DND-41 (cell line): ENCODE measurements at regions not wholly inside any gene's neighbourhood (a gene's known extent, or its start where the extent isn't known, plus 50 kb on each side); places are given as distances from the start of the nearest gene placed in this dataset.

ENCODE experiments used
- ATAC-seq: fragments of 200-7000 bp; cut with Tn5 transposase; 3 replicates; pipeline ENCODE4 v1.9.1; 2021; ENCODE audit warnings: low read depth; ENCODE audit not compliant: insufficient read depth
- DNase-seq: peaks from one replicate; pipeline ENCODE4 v3.0.0-alpha.2; 2020
- H2AFZ ChIP-seq: 2 replicates; pipeline ENCODE4 v1.6.0; 2012; ENCODE audit warnings: low read depth, low read length
- H3K27ac ChIP-seq: 2 replicates; pipeline ENCODE4 v1.5.1; 2012; ENCODE audit warnings: low read length, inconsistent platforms
- H3K27me3 ChIP-seq: fragments of 200-600 bp; sonication (generic); 2 replicates; pipeline ENCODE4 v1.6.0; 2012; ENCODE audit warnings: low read length, mild to moderate bottlenecking, inconsistent platforms; ENCODE audit not compliant: insufficient read depth, poor library complexity
- H3K36me3 ChIP-seq: 2 replicates; pipeline ENCODE4 v1.5.1; 2012; ENCODE audit warnings: low read length, inconsistent platforms; ENCODE audit not compliant: insufficient read depth
- H3K4me1 ChIP-seq: 2 replicates; pipeline ENCODE4 v1.5.1; 2012; ENCODE audit warnings: mild to moderate bottlenecking, low read length; ENCODE audit not compliant: insufficient read depth
- H3K4me2 ChIP-seq: 2 replicates; pipeline ENCODE4 v1.6.0; 2012; ENCODE audit warnings: mild to moderate bottlenecking, moderate library complexity, low read length, inconsistent platforms; ENCODE audit not compliant: insufficient read depth
- H3K4me3 ChIP-seq, 2 experiments: fragments of 200-600 bp in 1 of 2; shearing (Covaris generic) in 1 of 2; 2 replicates each; pipeline ENCODE4 v1.5.1; 2012 to 2016; ENCODE audit warnings: inconsistent platforms in 2 of 2, low read length in 2 of 2, mild to moderate bottlenecking in 2 of 2, low read depth in 1 of 2, moderate library complexity in 1 of 2
- H3K79me2 ChIP-seq: 2 replicates; pipeline ENCODE4 v1.6.0; 2012; ENCODE audit warnings: low read length, inconsistent platforms; ENCODE audit not compliant: insufficient read depth
- H3K9ac ChIP-seq: 2 replicates; pipeline ENCODE4 v1.6.0; 2012; ENCODE audit warnings: low read depth, mild to moderate bottlenecking, inconsistent platforms, low read length, moderate library complexity
- H3K9me3 ChIP-seq: 2 replicates; pipeline ENCODE4 v1.5.1; 2012; ENCODE audit warnings: low read length, moderate library complexity, mild to moderate bottlenecking, inconsistent platforms; ENCODE audit not compliant: insufficient read depth, severe bottlenecking
- H4K20me1 ChIP-seq: 2 replicates; pipeline ENCODE4 v1.6.0; 2012; ENCODE audit warnings: low read length; ENCODE audit not compliant: insufficient read depth
- CTCF ChIP-seq: IDR thresholded peaks from 2 replicates; pipeline ENCODE4 v1.5.1; 2012; ENCODE audit warnings: borderline replicate concordance, low read length, moderate library complexity, mild to moderate bottlenecking; ENCODE audit not compliant: poor library complexity, severe bottlenecking; ENCODE audit errors: extremely low read depth
- EZH2 ChIP-seq: IDR thresholded peaks from 3 replicates; pipeline ENCODE4 v1.6.1; 2012; ENCODE audit warnings: borderline replicate concordance, low read depth, mild to moderate bottlenecking, moderate library complexity, low read length, inconsistent platforms; ENCODE audit not compliant: severe bottlenecking

DNA sequence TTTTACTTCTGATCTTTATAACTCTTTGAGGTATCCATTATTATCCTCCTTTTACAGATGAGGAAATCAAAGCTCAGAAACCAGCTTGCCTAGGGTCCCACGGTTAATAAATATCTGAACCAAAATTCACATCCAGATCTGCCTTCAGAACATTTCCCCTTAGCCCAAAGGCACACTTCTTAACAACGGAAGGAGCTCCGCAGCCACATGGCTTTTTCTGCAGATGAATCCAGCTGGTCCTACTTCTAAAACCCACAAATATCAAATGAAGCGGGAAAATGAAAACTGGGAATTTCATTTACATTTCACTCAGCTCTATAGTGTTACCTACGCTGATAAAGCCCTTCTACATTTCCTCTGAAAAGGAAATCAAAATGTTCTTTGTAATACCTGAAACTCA lies 357.0 kb upstream of the ID2 start:
- Histone ChIP-seq H3K4me1 (peaks cover 25% of the 10 kb centered on the region), H2AFZ (0 out of 2 replicates have a peak overlapping the region, but pooled peaks have one; percentile 50), H3K79me2 (no peaks in the 10 kb centered on the region), H3K9me3 (no peaks in the 10 kb centered on the region), H3K4me3 (peak overlapping the region in 1 of 2 experiments; percentile 37; a peak in 1 of 4 replicates), H3K36me3 (no peaks in the 10 kb centered on the region), H3K4me2 (peak overlapping the region; percentile 59), H3K27ac (peak overlapping the region; percentile 67), H4K20me1 (no peaks in the 10 kb centered on the region), H3K9ac (peak overlapping the region; percentile 19; the same call in 1 of the 2 replicates), H3K27me3 (no peaks in the 10 kb centered on the region)
- no peak for ATAC-seq
- no peak for DNase-seq
- no peak for TF ChIP-seq EZH2
- TF ChIP-seq CTCF = no peak

DNA sequence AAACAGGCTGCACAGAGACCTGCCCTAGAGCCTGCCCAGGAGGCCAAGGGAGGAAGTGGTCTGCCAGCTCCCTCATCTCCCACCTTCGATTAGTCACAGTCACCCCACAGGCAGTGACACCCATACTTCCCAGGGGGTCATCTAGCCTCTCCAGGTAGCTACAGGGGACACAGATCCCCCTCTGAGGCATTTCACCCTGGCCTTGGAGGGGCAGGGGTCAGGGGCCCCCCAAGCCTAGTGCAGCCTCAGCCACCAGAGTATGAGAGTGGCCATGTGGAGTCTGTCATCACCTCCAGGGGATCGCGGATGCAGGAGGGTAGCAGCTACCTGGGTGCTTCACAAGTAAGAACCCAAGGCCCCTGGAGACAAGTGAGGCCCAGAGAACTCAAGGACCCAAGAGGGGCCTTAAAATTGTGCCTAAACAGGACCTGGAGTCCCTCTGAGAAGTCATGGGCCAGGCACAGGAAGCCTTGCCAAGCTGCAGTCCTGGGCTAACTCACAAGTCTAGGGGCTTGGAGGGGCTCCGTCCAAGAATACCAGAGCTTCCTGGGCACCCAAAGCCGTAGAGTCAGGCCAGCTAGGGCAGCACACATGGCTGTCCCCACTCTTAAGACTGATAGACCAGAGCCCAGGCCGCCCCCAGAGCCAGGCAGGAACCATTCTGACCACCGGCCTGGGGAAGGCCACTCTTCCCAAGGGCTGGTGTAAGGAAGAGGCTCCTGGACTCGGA lies 354.3 kb upstream of the ID2 start:
- DNase-seq (no peak), ATAC-seq (no peak)
- H4K20me1 ChIP-seq = no peaks in the 10 kb centered on the region
- H3K36me3 ChIP-seq = no peaks in the 10 kb centered on the region
- peaks cover 25% of the 10 kb centered on the region for H3K4me1 ChIP-seq
- no peak overlapping the region for H3K9ac ChIP-seq
- H3K79me2 ChIP-seq = no peaks in the 10 kb centered on the region
- no peak for TF ChIP-seq CTCF
- TF ChIP-seq EZH2 = no peak
- H3K4me2 ChIP-seq = no peak overlapping the region
- no peaks in the 10 kb centered on the region for H3K27me3 ChIP-seq
- H3K27ac ChIP-seq = no peak overlapping the region
- no peak overlapping the region for H3K4me3 ChIP-seq
- no peaks in the 10 kb centered on the region for H3K9me3 ChIP-seq
- no peak overlapping the region for H2AFZ ChIP-seq

GRCh38 chr2:8328217-8328616 lies 353.6 kb upstream of the ID2 start:
- no peak for DNase-seq

More at GRCh38 chr2:8328217-8328616, 353.6 kb upstream of the ID2 start:
- Histone ChIP-seq H3K9me3 (no peaks in the 10 kb centered on the region), H3K27me3 (no peaks in the 10 kb centered on the region), H2AFZ (no peak overlapping the region), H4K20me1 (no peaks in the 10 kb centered on the region), H3K4me2 (no peak overlapping the region), H3K79me2 (no peaks in the 10 kb centered on the region), H3K4me1 (peaks cover 25% of the 10 kb centered on the region), H3K9ac (no peak overlapping the region), H3K4me3 (no peak overlapping the region), H3K27ac (no peak overlapping the region), H3K36me3 (no peaks in the 10 kb centered on the region)
- ATAC-seq = no peak
- TF ChIP-seq CTCF = no peak
- TF ChIP-seq EZH2 = no peak
